ENCODE measurements at regions not wholly inside any gene's neighbourhood (a gene's known extent, or its start where the extent isn't known, plus 50 kb on each side); places are given as distances from the start of the nearest gene placed in this dataset.

GRCh38 chr13:44293908-44294735, 79.5 kb upstream of the SERP2 start:
- no peak for DNase-seq

GRCh38 chr13:44294876-44295275, 78.7 kb upstream of the SERP2 start:
- no peak for DNase-seq

- no peak for DNase-seq
Measured at GRCh38 chr13:44296856-44297255, 76.8 kb upstream of the SERP2 start.

- no peak for DNase-seq
Measured at GRCh38 chr13:44298314-44298713, 75.3 kb upstream of the SERP2 start.

GRCh38 chr13:44299152-44299943, 74.3 kb upstream of the SERP2 start:
- no peak for DNase-seq

- no peak for DNase-seq
Measured at GRCh38 chr13:44300895-44301638, 72.6 kb upstream of the SERP2 start.

GRCh38 chr13:44301639-44302015, 72.0 kb upstream of the SERP2 start:
- no peak for DNase-seq

- DNase-seq: no peak
Measured at GRCh38 chr13:44302233-44302632, 71.4 kb upstream of the SERP2 start.

- no peak for DNase-seq
Measured at GRCh38 chr13:44302940-44303575, 70.6 kb upstream of the SERP2 start.

- no peak for DNase-seq
Measured at GRCh38 chr13:44303681-44304432, 69.8 kb upstream of the SERP2 start.

- DNase-seq: no peak
Measured at GRCh38 chr13:44304433-44304725, 69.2 kb upstream of the SERP2 start.

GRCh38 chr13:44305286-44305685, 68.3 kb upstream of the SERP2 start:
- DNase-seq: no peak

GRCh38 chr13:44305917-44306370, 67.7 kb upstream of the SERP2 start:
- peak in 1 of 2 experiments; percentile 14 for DNase-seq

- DNase-seq: no peak
Measured at GRCh38 chr13:44306371-44307192, 67.0 kb upstream of the SERP2 start.

GRCh38 chr13:44307255-44307654, 66.4 kb upstream of the SERP2 start:
- DNase-seq: no peak

- DNase-seq: no peak
Measured at GRCh38 chr13:44307844-44308243, 65.8 kb upstream of the SERP2 start.

- DNase-seq: no peak
Measured at GRCh38 chr13:44308352-44308751, 65.3 kb upstream of the SERP2 start.

- peak in 1 of 2 experiments; percentile 23 for DNase-seq
Measured at GRCh38 chr13:44309794-44310757, 63.5 kb upstream of the SERP2 start.

- DNase-seq: no peak
Measured at GRCh38 chr13:44311011-44311780, 62.4 kb upstream of the SERP2 start.
